Endothelial cell (in vitro differentiated cells): ENCODE measurements at regions not wholly inside any gene's neighbourhood (a gene's known extent, or its start where the extent isn't known, plus 50 kb on each side); places are given as distances from the start of the nearest gene placed in this dataset.

Experiments used
- DNase-seq: peaks from one replicate; pipeline ENCODE4 v3.0.0; 2021; ENCODE audit warnings: low spot score
- H3K27ac Mint-ChIP-seq: one replicate; pipeline ENCODE4 v1.8.0; 2021; ENCODE audit warnings: mixed read lengths, inconsistent platforms; ENCODE audit not compliant: unreplicated experiment
- H3K27me3 Mint-ChIP-seq: one replicate; pipeline ENCODE4 v1.8.0; 2021; ENCODE audit warnings: mild to moderate bottlenecking, moderate library complexity, mixed read lengths, inconsistent platforms; ENCODE audit not compliant: unreplicated experiment
- H3K36me3 Mint-ChIP-seq: one replicate; pipeline ENCODE4 v1.8.0; 2021; ENCODE audit warnings: mild to moderate bottlenecking, low read depth, mixed read lengths, inconsistent platforms; ENCODE audit not compliant: unreplicated experiment
- H3K4me1 Mint-ChIP-seq: one replicate; pipeline ENCODE4 v1.8.0; 2021; ENCODE audit warnings: mild to moderate bottlenecking, mixed read lengths, inconsistent platforms; ENCODE audit not compliant: unreplicated experiment
- H3K4me3 Mint-ChIP-seq: one replicate; pipeline ENCODE4 v1.8.0; 2021; ENCODE audit warnings: mild to moderate bottlenecking, mixed read lengths, inconsistent platforms; ENCODE audit not compliant: unreplicated experiment
- H3K9me3 Mint-ChIP-seq: one replicate; pipeline ENCODE4 v1.8.0; 2021; ENCODE audit warnings: mixed read lengths, inconsistent platforms; ENCODE audit not compliant: unreplicated experiment
- CTCF ChIP-seq: fragments of 200-600 bp; sonication (generic); IDR thresholded peaks from one replicate; pipeline ENCODE4 v1.5.0; 2021; ENCODE audit warnings: antibody characterized with exemption; ENCODE audit not compliant: unreplicated experiment

DNA sequence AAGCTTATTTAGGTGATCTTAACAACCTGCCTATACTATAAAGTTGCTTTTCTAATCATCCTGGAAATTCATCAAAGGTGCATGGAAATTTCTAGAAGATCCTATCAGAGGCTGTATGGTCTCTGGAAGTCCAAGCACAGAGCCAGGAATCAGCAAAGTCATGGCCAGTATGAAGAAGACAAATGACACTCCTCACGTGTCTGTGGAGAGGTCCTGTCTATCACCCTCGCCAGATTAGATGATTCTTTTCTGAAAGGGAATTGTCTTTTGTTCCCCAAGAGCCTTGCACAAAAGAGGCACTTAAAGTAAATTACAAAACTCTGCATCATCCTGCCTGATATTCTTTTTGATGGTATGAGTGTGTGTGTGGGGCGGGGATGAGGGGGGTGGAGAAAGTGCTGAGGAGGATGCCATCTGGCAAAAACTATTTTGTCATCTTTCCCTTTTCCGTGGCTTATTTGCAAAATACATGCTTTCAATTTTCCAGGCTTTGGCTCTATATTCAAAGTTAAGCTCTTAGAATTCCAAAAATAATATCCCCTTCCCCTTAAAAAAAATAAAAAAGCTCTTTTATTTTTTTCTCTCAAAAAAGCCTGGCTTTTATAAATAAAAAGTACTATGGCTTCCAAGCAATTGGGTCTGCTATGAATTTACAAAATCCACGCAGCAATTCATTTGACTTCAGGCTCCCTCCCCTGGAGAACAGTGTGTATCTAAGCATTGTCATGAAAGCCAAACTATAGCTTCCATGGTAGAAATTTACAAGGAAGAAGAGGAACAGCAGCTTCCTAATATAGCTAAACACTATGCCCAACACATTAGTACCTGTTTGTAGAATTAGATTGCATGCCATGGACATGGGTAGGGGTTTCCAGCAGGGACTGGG lies 185.2 kb upstream of the ARG1 start:
- H3K27ac Mint-ChIP-seq, result no peak overlapping the region
- DNase-seq, result no peak

DNA sequence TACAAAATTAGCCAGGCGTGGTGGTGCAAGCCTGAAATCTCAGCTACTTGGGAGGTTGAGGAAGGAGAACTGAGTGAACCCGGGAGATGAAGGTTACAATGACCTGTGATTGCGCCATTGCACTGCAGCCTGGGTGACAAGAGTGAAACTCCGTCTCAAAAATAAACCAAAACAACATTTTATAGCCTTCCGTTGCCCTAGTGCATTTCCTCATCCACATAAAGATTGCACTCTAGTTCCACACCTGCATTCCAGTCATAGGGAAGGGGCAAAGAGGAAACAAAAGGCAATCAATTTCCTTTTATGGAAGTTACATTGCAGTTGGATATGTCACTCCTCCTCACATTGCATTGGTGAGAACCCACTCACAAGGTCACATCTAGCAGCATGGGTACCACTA lies 182.7 kb upstream of the ARG1 start:
- H3K9me3 Mint-ChIP-seq, result no peaks in the 10 kb centered on the region
- H3K4me1 Mint-ChIP-seq, result peaks cover 17% of the 10 kb centered on the region
- no peak for DNase-seq
- H3K27ac Mint-ChIP-seq, result no peak overlapping the region
- H3K4me3 Mint-ChIP-seq, result no peak overlapping the region
- H3K36me3 Mint-ChIP-seq, result no peaks in the 10 kb centered on the region
- H3K27me3 Mint-ChIP-seq, result peaks cover 2% of the 10 kb centered on the region
- no peak for TF ChIP-seq CTCF

More for the DNA sequence above, 185.2 kb upstream of the ARG1 start:
- no peak overlapping the region for H3K4me3 Mint-ChIP-seq
- peaks cover 2% of the 10 kb centered on the region for H3K27me3 Mint-ChIP-seq
- peaks cover 4% of the 10 kb centered on the region for H3K36me3 Mint-ChIP-seq
- H3K9me3 Mint-ChIP-seq, result no peaks in the 10 kb centered on the region
- no peak for TF ChIP-seq CTCF
- H3K4me1 Mint-ChIP-seq, result peaks cover 17% of the 10 kb centered on the region

DNA sequence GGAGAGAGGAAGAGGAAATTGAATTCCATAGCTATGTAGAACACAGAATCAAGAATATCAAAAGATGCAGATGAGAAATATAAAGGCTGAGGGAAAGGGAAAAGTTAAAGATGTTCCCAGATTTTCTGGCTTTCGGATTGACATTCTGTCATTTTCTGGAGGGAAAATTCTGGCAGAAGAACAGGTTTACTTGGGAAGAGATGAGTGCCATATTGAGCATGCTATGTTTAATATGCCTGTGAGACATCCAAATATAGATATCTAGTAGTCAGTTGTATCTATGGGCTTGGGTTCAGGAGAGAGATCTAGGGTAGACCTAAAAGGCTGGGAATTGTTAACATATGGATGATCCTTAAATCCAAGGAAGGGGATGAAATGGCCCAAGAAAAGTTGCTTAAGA lies 181.9 kb upstream of the ARG1 start:
- DNase-seq, result no peak
- Mint-ChIP-seq H3K4me1 (peaks cover 14% of the 10 kb centered on the region), H3K36me3 (no peaks in the 10 kb centered on the region), H3K27ac (no peak overlapping the region), H3K9me3 (no peaks in the 10 kb centered on the region), H3K27me3 (peaks cover 2% of the 10 kb centered on the region), H3K4me3 (no peak overlapping the region)
- TF ChIP-seq CTCF, result no peak

GRCh38 chr6:131393433-131393832 lies 179.6 kb upstream of the ARG1 start:
- DNase-seq, result no peak
- Mint-ChIP-seq H3K27ac (no peak overlapping the region), H3K36me3 (no peaks in the 10 kb centered on the region), H3K4me3 (no peak overlapping the region), H3K9me3 (no peaks in the 10 kb centered on the region), H3K27me3 (no peaks in the 10 kb centered on the region), H3K4me1 (peaks cover 2% of the 10 kb centered on the region)
- TF ChIP-seq CTCF, result no peak

DNA sequence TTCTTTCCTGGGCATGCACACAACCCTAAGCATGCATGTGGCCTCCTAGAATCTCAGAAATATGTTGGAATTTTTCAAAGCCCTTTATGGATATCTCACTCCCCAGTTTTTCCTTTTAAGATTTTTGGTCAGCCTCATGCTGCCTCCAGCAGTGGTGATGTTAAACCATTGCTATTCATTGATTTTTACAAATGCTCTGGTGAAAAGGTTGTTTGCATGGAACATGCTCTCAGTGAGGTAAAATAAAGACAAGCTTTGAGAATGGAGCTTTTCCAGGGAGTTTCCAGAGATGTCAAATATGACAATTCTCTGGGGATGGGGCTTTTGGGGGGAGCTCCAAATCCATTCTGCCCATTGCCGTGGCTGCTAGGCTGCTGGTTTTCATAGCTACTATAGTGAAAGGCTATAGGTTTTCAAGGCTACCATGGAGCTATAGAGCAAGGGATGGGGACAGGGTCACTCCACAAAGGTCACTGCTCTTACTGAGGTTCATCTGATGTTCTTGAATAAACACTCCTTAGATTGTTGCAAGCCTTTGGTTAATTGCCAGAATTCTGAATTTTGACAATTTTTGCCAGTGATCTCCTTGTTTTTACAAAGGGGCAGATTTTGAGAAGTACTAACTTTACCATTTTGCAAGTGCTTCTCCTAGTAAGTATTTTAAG lies 178.1 kb upstream of the ARG1 start:
- Mint-ChIP-seq H3K9me3 (no peaks in the 10 kb centered on the region), H3K27ac (no peak overlapping the region), H3K27me3 (no peaks in the 10 kb centered on the region), H3K4me3 (no peak overlapping the region), H3K4me1 (no peaks in the 10 kb centered on the region), H3K36me3 (no peaks in the 10 kb centered on the region)
- no peak for TF ChIP-seq CTCF
- no peak for DNase-seq
